K562 (cell line): ENCODE measurements at regions not wholly inside any gene's neighbourhood (a gene's known extent, or its start where the extent isn't known, plus 50 kb on each side); places are given as distances from the start of the nearest gene placed in this dataset.

Experiments
- ATAC-seq: fragments of 200-7000 bp; cut with Tn5 transposase; 3 replicates; pipeline ENCODE4 v1.9.1; 2020; ENCODE audit warnings: moderate library complexity
- BruUV-seq: library from RNA; stranded (reverse); fragments of 400-500 nt; replicated peaks from 2 replicates; lab custom pipeline; 2021; lab: Mats Ljungman, UMichigan
- CTCF ChIA-PET: fragments of 300-600 bp; formaldehyde crosslinking; extraction: SDS; loops from one replicate; lab custom pipeline; 2021; ENCODE audit warnings: low intra/inter-chr PET ratio; lab: Yijun Ruan, JAX
- POLR2A ChIA-PET: fragments of 300-600, 350-650 bp; sonication (Branson Sonifier 250); formaldehyde crosslinking; extraction: SDS; loops from one replicate; lab custom pipeline; 2021; ENCODE audit warnings: antibody characterized with exemption, inconsistent platforms; lab: Yijun Ruan, JAX
- DNase-seq, 4 experiments: peaks; one replicate each; pipeline versions ENCODE4 v3.0.0 to v3.0.0-alpha.2; 2011 to 2018; ENCODE audit warnings: low spot score in 3 of 4, mixed read lengths in 3 of 4; ENCODE audit errors: extremely low read depth in 1 of 4
- FAIRE-seq: peaks from 2 replicates; lab custom pipeline; 2011; peaks lifted over from hg19 to GRCh38; lab: Jason Lieb, UNC
- H2AFZ ChIP-seq: 2 replicates; pipeline ENCODE4 v1.6.0; 2011; ENCODE audit warnings: low read depth, low read length, control low read depth, inconsistent platforms
- H3K27ac ChIP-seq: fragments of 200-600 bp; 3 replicates; pipeline ENCODE4 v1.8.0; 2011; ENCODE audit warnings: low read depth, mild to moderate bottlenecking, control low read depth, inconsistent platforms, low read length, moderate library complexity, mixed read lengths; ENCODE audit errors: extremely low read depth
- H3K27me3 ChIP-seq, 2 experiments: fragments of 300-600 bp in 1 of 2; 2 replicates in 1 of 2; 3 replicates in 1 of 2; pipeline versions ENCODE4 v1.6.0 to v1.8.0; 2011; ENCODE audit warnings: inconsistent platforms in 2 of 2, low read length in 2 of 2, mild to moderate bottlenecking in 1 of 2, mixed read lengths in 1 of 2, moderate library complexity in 1 of 2; ENCODE audit not compliant: control insufficient read depth in 2 of 2, insufficient read depth in 2 of 2
- H3K36me3 ChIP-seq: fragments of 300-600 bp; 3 replicates; pipeline ENCODE4 v1.8.0; 2011; ENCODE audit warnings: mild to moderate bottlenecking, low read length, inconsistent platforms; ENCODE audit not compliant: control insufficient read depth, insufficient read depth
- H3K4me1 ChIP-seq, 2 experiments: fragments of 200-600 bp in 1 of 2; replicated peaks in 1 of 2; 2 replicates in 1 of 2; 3 replicates in 1 of 2; pipeline versions ENCODE4 v1.5.1 to v1.8.0; 2011; ENCODE audit warnings: inconsistent platforms in 2 of 2, low read length in 2 of 2, mild to moderate bottlenecking in 1 of 2, mixed read lengths in 1 of 2, moderate library complexity in 1 of 2; ENCODE audit not compliant: control insufficient read depth in 2 of 2, insufficient read depth in 2 of 2
- H3K4me2 ChIP-seq: 2 replicates; pipeline ENCODE4 v1.6.1; 2011; ENCODE audit warnings: low read length, control low read depth, inconsistent platforms, mixed read lengths; ENCODE audit not compliant: insufficient read depth
- H3K4me3 ChIP-seq: fragments of 200-600 bp; sonication (generic), shearing (Covaris generic); 2 replicates; pipeline ENCODE4 v1.5.1; 2016; ENCODE audit warnings: control low read depth, inconsistent platforms
- H3K79me2 ChIP-seq: fragments of 200-600 bp; 3 replicates; pipeline ENCODE4 v1.8.0; 2011; ENCODE audit warnings: low read length, inconsistent platforms; ENCODE audit not compliant: control insufficient read depth, insufficient read depth
- H3K9ac ChIP-seq, 2 experiments: 2 replicates each; pipeline versions ENCODE4 v1.6.0 to v1.6.1; 2011; ENCODE audit warnings: low read depth in 2 of 2, low read length in 2 of 2, control low read depth in 1 of 2, inconsistent platforms in 1 of 2, mild to moderate bottlenecking in 1 of 2, mixed read lengths in 1 of 2; ENCODE audit not compliant: insufficient read depth in 1 of 2
- H3K9me1 ChIP-seq: one replicate; pipeline ENCODE4 v1.6.0; 2011; ENCODE audit warnings: inconsistent platforms, mild to moderate bottlenecking, low read length, moderate library complexity; ENCODE audit not compliant: control insufficient read depth, insufficient read depth
- H3K9me3 ChIP-seq: replicated peaks from 2 replicates; pipeline ENCODE4 v1.5.1; 2011; ENCODE audit warnings: low read depth, low read length, inconsistent platforms; ENCODE audit not compliant: control insufficient read depth, insufficient read depth
- H4K20me1 ChIP-seq: replicated peaks from 2 replicates; pipeline ENCODE4 v1.6.1; 2011; ENCODE audit warnings: low read length, inconsistent platforms, mixed read lengths; ENCODE audit not compliant: control insufficient read depth, insufficient read depth
- CBX1 ChIP-seq: sonication (generic); IDR thresholded peaks from 2 replicates; pipeline ENCODE4 v1.6.1; 2016; ENCODE audit warnings: antibody characterized with exemption, low read depth, mild to moderate bottlenecking
- PTBP1 ChIP-seq: fragments of 200-400 bp; formaldehyde crosslinking; IDR thresholded peaks from 2 replicates; pipeline ENCODE4 v1.6.1; 2017; ENCODE audit warnings: low read depth, low read length
- RFX1 ChIP-seq: fragments of 450-650 bp; IDR thresholded peaks from 2 replicates; pipeline ENCODE4 v1.6.1; 2016; ENCODE audit warnings: mild to moderate bottlenecking, moderate library complexity
- WGBS: fragments of 100-300 bp; shearing (Covaris generic); methylation state at CpG from one replicate; pipeline ENCODE4 v1.1.6; 2016; ENCODE audit warnings: low coverage, mixed read lengths; ENCODE audit not compliant: insufficient coverage; ENCODE audit errors: missing lambda C conversion rate; 5-methylcytosine and 5-hydroxymethylcytosine counted together
- in situ Hi-C: fragments of 300-500 bp; cut with MboI; formaldehyde crosslinking; loops from 4 replicates; pipeline ENCODE4 v1.15.0; 2018; ENCODE audit warnings: inconsistent platforms, mixed read lengths
- intact Hi-C: fragments of 100-400 bp; cut with micrococcal nuclease; formaldehyde crosslinking; loops from 2 replicates; pipeline ENCODE4 v1.14.2; 2022
- TF ChIP-seq, protein P1 (sequence below): sonication (generic); formaldehyde crosslinking; IDR thresholded peaks from 2 replicates; pipeline ENCODE4 v1.8.1; 2023; ENCODE audit warnings: missing genetic modification reagents, mild to moderate bottlenecking, borderline replicate concordance

DNA sequence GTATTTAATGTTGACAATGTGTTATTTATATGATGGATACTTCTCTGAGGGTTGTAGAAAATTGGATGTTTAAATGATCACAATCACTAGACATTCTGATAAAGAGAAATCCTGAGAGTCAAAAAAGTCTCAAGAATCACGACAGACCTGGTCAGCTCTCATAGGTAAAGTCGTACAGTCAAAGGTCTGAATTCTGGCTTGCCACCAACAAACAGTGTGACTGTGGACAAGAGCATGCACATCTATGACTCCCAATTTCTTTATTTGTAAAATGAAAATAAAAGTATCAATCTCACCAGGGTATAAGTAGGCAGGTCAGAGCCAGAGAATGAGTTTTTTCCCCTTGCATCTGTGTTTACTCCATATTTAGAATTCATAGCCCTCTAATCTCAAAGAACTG lies 556.7 kb downstream of the FAM181B start (continued):
- TF ChIP-seq, protein P1, sequence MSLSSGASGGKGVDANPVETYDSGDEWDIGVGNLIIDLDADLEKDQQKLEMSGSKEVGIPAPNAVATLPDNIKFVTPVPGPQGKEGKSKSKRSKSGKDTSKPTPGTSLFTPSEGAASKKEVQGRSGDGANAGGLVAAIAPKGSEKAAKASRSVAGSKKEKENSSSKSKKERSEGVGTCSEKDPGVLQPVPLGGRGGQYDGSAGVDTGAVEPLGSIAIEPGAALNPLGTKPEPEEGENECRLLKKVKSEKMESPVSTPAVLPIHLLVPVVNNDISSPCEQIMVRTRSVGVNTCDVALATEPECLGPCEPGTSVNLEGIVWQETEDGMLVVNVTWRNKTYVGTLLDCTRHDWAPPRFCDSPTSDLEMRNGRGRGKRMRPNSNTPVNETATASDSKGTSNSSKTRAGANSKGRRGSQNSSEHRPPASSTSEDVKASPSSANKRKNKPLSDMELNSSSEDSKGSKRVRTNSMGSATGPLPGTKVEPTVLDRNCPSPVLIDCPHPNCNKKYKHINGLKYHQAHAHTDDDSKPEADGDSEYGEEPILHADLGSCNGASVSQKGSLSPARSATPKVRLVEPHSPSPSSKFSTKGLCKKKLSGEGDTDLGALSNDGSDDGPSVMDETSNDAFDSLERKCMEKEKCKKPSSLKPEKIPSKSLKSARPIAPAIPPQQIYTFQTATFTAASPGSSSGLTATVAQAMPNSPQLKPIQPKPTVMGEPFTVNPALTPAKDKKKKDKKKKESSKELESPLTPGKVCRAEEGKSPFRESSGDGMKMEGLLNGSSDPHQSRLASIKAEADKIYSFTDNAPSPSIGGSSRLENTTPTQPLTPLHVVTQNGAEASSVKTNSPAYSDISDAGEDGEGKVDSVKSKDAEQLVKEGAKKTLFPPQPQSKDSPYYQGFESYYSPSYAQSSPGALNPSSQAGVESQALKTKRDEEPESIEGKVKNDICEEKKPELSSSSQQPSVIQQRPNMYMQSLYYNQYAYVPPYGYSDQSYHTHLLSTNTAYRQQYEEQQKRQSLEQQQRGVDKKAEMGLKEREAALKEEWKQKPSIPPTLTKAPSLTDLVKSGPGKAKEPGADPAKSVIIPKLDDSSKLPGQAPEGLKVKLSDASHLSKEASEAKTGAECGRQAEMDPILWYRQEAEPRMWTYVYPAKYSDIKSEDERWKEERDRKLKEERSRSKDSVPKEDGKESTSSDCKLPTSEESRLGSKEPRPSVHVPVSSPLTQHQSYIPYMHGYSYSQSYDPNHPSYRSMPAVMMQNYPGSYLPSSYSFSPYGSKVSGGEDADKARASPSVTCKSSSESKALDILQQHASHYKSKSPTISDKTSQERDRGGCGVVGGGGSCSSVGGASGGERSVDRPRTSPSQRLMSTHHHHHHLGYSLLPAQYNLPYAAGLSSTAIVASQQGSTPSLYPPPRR (CRISPR knock-in tag) = no peak

GRCh38 chr11:82176365-82176764 lies 557.3 kb downstream of the FAM181B start:
- no peak for FAIRE-seq
- H4K20me1 ChIP-seq = no peaks in the 10 kb centered on the region
- H3K4me2 ChIP-seq = no peak overlapping the region
- no peaks in the 10 kb centered on the region for H3K9me3 ChIP-seq
- H3K4me1 ChIP-seq = no peaks in the 10 kb centered on the region
- H3K36me3 ChIP-seq = no peaks in the 10 kb centered on the region
- H3K27ac ChIP-seq = no peak overlapping the region
- H3K4me3 ChIP-seq = no peak overlapping the region
- ChIA-PET POLR2A (no interaction called here), CTCF (no interaction called here)
- no peaks in the 10 kb centered on the region for H3K27me3 ChIP-seq
- intact Hi-C loops (no loop called here), in situ Hi-C loops (no loop called here)
- TF ChIP-seq CBX1 = no peak
- no peak for TF ChIP-seq PTBP1
- no peak for TF ChIP-seq RFX1
- ATAC-seq = no peak
- no peaks in the 10 kb centered on the region for H3K79me2 ChIP-seq
- H3K9ac ChIP-seq = no peak overlapping the region
- 5% methylated on average over 2 of the region's 2 CpGs for WGBS
- BruUV-seq = no TSS peak
- no peaks in the 10 kb centered on the region for H3K9me1 ChIP-seq
- no peak for DNase-seq
- H2AFZ ChIP-seq = no peak overlapping the region
